Psoas muscle (tissue), 7 donors: ENCODE measurements at regions not wholly inside any gene's neighbourhood (a gene's known extent, or its start where the extent isn't known, plus 50 kb on each side); places are given as distances from the start of the nearest gene placed in this dataset.

Experiments used
- ATAC-seq, 4 donors: fragments of 200-7000 bp; cut with Tn5 transposase; one replicate each; pipeline ENCODE4 v1.9.1; 2020; ENCODE audit warnings: moderate library complexity in 3 of 4, mild to moderate bottlenecking in 2 of 4
- DNase-seq, 2 donors: peaks; one replicate each; pipeline ENCODE4 v3.0.0-alpha.2; 2020
- H3K27ac ChIP-seq: fragments of 200-600 bp; one replicate; pipeline ENCODE4 v1.8.0; 2022
- H3K27me3 ChIP-seq, 3 donors: fragments of 200-600 bp in 1 of 3; one replicate each; pipeline versions ENCODE4 v1.6.1 to v1.8.0; 2013 to 2022; ENCODE audit warnings: low read length in 2 of 3, mild to moderate bottlenecking in 2 of 3, moderate library complexity in 1 of 3; ENCODE audit not compliant: insufficient read depth in 3 of 3
- H3K36me3 ChIP-seq, 2 donors: fragments of 200-600 bp in 1 of 2; one replicate each; pipeline versions ENCODE4 v1.6.1 to v1.8.0; 2013 to 2022; ENCODE audit warnings: low read depth in 1 of 2, mild to moderate bottlenecking in 1 of 2, moderate library complexity in 1 of 2; ENCODE audit not compliant: insufficient read depth in 1 of 2
- H3K4me1 ChIP-seq: fragments of 200-600 bp; one replicate; pipeline ENCODE4 v1.8.0; 2022
- H3K4me3 ChIP-seq: fragments of 200-600 bp; one replicate; pipeline ENCODE4 v1.8.0; 2022; ENCODE audit warnings: mild to moderate bottlenecking
- H3K9me3 ChIP-seq: fragments of 200-600 bp; one replicate; pipeline ENCODE4 v1.8.0; 2022
- WGBS, 3 donors: extraction: QIAGEN DNeasy Blood & Tissue Kit; methylation state at CpG; one replicate each; pipeline versions ENCODE4 v1.1.6 to v1.1.7; 2013; 5-methylcytosine and 5-hydroxymethylcytosine counted together
- intact Hi-C, 2 donors: fragments of 100-400 bp; cut with DNase I; formaldehyde crosslinking; loops; one replicate each; pipeline versions ENCODE4 v1.11.0 to v1.14.2; 2022
- TF ChIP-seq, protein P1 (sequence below): fragments of 200-600 bp; IDR thresholded peaks from one replicate; pipeline ENCODE4 v1.8.0; 2022; ENCODE audit warnings: antibody characterized with exemption
- donor health status: healthy with polysubstance abuse.
- donor health status: DM: no; HTN: no; CAD: no; lungs with moderate emphysema.
- donor health status: Bipolar disorder and iron deficiency.
- donor health status: healthy.
- donor health status: DM: yes; HTN: yes; CAD: no.
- donor health status: DM: no; HTN: no; CAD: no.
- donor health status: DM: yes; HTN: yes; CAD: no.

DNA sequence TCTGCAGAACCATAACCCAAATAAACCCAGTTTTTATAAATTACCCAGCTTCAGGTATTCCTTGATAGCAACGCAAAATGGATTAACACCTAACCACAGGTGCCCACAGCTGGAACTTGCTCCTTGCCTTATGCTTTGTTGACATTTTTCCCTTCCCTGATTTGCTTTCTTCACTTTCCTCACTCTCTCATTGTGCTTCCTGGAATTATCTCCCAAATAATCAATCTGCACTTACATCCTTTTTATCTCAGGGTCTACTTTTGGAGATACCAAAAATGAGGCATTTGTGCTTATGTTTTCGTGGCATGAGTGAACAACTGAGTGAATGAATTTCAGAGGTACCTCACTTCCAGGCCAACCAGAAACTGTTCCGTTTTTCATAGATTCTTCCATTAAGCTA lies 374.3 kb downstream of the DOK5 start:
- Histone ChIP-seq H3K9me3 (no peaks in the 10 kb centered on the region), H3K36me3 (no peaks in the 10 kb centered on the region), H3K4me1 (no peaks in the 10 kb centered on the region), H3K4me3 (no peak overlapping the region), H3K27ac (no peak overlapping the region), H3K27me3 (no peaks in the 10 kb centered on the region)
- no peak for ATAC-seq
- TF ChIP-seq, protein P1, sequence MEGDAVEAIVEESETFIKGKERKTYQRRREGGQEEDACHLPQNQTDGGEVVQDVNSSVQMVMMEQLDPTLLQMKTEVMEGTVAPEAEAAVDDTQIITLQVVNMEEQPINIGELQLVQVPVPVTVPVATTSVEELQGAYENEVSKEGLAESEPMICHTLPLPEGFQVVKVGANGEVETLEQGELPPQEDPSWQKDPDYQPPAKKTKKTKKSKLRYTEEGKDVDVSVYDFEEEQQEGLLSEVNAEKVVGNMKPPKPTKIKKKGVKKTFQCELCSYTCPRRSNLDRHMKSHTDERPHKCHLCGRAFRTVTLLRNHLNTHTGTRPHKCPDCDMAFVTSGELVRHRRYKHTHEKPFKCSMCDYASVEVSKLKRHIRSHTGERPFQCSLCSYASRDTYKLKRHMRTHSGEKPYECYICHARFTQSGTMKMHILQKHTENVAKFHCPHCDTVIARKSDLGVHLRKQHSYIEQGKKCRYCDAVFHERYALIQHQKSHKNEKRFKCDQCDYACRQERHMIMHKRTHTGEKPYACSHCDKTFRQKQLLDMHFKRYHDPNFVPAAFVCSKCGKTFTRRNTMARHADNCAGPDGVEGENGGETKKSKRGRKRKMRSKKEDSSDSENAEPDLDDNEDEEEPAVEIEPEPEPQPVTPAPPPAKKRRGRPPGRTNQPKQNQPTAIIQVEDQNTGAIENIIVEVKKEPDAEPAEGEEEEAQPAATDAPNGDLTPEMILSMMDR = no peak
- no peak for DNase-seq
- 74 to 80% (median 80%) methylated on average over 3 of the region's 3 CpGs for WGBS, 3 donors
- intact Hi-C loops = no loop called here

DNA sequence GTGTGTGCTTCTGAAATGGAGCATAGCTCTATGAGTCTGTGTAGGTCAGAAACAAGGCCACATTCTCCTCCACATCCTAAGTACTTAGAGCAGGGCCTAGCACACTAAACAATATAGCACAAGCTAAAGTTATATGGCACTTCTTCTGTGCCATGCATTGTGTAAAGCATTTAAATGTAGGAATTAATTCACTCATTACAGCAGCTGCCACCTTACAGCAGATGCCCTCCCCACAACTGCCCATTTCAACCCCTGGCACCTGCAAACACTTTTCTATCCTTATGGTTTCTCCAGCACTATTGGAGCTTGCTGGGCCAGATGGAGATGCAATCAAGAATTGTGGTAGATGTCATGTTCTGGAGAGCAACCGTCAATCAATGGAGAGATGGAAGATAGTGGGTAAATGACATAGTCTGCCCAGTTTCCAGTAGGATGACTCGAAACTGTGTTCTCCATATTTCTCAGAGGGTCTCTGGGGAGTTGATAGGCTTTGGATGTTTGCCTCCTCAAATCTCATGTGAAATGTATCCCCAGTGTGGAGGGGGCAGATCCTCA lies 373.7 kb downstream of the DOK5 start:
- DNase-seq = no peak
- TF ChIP-seq, protein P1 = no peak
- 58 to 77% (median 63%) methylated on average over 2 of the region's 2 CpGs for WGBS, 3 donors
- ATAC-seq = no peak
- Histone ChIP-seq H3K4me3 (no peak overlapping the region), H3K36me3 (no peaks in the 10 kb centered on the region), H3K27ac (no peak overlapping the region), H3K27me3 (no peaks in the 10 kb centered on the region), H3K9me3 (no peaks in the 10 kb centered on the region), H3K4me1 (no peaks in the 10 kb centered on the region)
- intact Hi-C loops = no loop called here

DNA sequence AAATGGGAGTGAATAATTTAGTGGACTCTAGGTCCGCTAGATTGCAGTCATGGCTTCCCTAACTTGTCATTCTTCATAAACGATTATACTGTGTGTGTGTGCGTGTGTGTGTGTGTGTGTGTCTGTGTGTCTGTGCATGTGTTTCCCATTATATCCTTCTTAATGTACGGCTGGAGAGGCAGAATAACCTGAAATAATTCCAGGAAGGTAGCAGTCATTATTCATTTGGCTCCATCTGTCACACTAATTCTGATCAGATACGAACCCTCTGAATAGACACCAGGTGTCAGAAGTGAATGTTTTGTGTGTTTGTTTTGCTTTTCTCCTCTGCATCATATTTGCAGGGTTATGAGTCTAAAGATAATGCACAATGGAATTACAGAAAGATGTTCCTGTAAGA lies 372.9 kb downstream of the DOK5 start:
- Histone ChIP-seq H3K27ac (no peak overlapping the region), H3K4me1 (no peaks in the 10 kb centered on the region), H3K36me3 (no peaks in the 10 kb centered on the region), H3K4me3 (no peak overlapping the region), H3K9me3 (no peaks in the 10 kb centered on the region), H3K27me3 (no peaks in the 10 kb centered on the region)
- intact Hi-C loops = no loop called here
- TF ChIP-seq, protein P1 = no peak
- ATAC-seq (no peak), DNase-seq (no peak)
- WGBS, 3 donors = 44 to 58% (median 58%) methylated on average over 5 of the region's 5 CpGs

DNA sequence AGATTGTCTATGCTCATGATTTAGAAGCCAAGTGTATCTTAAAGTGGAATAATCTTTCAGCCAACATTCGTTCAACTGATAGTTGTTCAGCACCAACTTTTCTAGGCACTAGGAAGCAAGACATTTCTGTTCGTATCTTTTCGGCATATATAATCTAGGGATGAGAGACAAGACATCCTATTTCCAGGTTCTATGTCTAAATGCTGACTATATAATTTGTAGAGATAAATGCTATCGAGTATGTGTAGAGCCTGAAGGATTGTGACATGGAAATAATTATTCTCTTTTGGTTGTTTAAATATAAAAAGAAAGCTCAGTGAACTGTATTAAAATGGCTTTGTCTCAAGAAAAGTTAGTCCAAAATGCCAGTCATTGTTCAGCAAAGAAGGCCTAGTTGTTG lies 371.6 kb downstream of the DOK5 start:
- H3K4me1 ChIP-seq = no peaks in the 10 kb centered on the region
- H3K27ac ChIP-seq = no peak overlapping the region
- DNase-seq (no peak), ATAC-seq (no peak)
- no peak overlapping the region for H3K4me3 ChIP-seq
- H3K27me3 ChIP-seq = no peaks in the 10 kb centered on the region
- no peaks in the 10 kb centered on the region for H3K9me3 ChIP-seq
- TF ChIP-seq, protein P1 = no peak
- intact Hi-C loops = no loop called here
- H3K36me3 ChIP-seq = no peaks in the 10 kb centered on the region
- 89 to 92% (median 90%) methylated on average over 4 of the region's 4 CpGs for WGBS, 3 donors

DNA sequence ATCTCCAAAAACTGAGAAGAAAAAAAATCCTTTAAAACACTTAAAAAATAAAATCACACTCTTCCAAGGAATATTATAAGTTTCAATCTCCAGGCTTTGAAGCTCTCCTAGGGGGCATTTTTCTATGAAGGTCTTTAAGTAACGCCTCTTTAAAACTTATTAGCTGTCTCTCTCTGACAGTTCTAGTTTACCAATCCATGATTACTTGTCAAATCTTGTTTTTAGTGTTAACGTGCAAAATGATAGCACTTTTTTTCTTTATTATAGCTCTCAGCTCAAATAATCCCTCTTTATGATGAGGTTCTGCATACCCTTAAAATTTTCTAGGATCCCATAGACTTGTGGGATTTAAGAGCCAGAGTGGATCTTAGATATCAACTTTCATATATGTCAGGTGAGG lies 369.0 kb downstream of the DOK5 start:
- Histone ChIP-seq H3K4me3 (no peak overlapping the region), H3K27me3 (no peaks in the 10 kb centered on the region), H3K27ac (no peak overlapping the region), H3K9me3 (no peaks in the 10 kb centered on the region), H3K4me1 (no peaks in the 10 kb centered on the region), H3K36me3 (no peaks in the 10 kb centered on the region)
- TF ChIP-seq, protein P1 = no peak
- ATAC-seq = no peak
- intact Hi-C loops = no loop called here
- 68 to 78% (median 74%) methylated on average over 2 of the region's 2 CpGs for WGBS, 3 donors
- DNase-seq = no peak
